CD14-positive monocyte (primary cell): ENCODE measurements at regions not wholly inside any gene's neighbourhood (a gene's known extent, or its start where the extent isn't known, plus 50 kb on each side); places are given as distances from the start of the nearest gene placed in this dataset.

ENCODE experiments used
- DNase-seq, 3 donors: peaks; one replicate each; pipeline ENCODE4 v3.0.0-alpha.2; 2011 to 2022
- H2AFZ ChIP-seq: 2 replicates; pipeline ENCODE4 v1.6.0; 2012; ENCODE audit warnings: mild to moderate bottlenecking, low read depth, low read length, inconsistent platforms; ENCODE audit not compliant: insufficient read depth, poor library complexity, severe bottlenecking
- H3K27ac ChIP-seq, 2 donors: 1 replicate in 1 of 2; 2 replicates in 1 of 2; pipeline ENCODE4 v1.5.1; 2012 to 2013; ENCODE audit warnings: low read length in 2 of 2, control low read depth in 1 of 2, inconsistent platforms in 1 of 2, low read depth in 1 of 2, mild to moderate bottlenecking in 1 of 2
- H3K27me3 ChIP-seq, 2 donors: one replicate each; pipeline versions ENCODE4 v1.6.0 to v1.6.1; 2011 to 2013; ENCODE audit warnings: low read length in 2 of 2; ENCODE audit not compliant: control insufficient read depth in 2 of 2, insufficient read depth in 2 of 2
- H3K36me3 ChIP-seq, 2 donors: replicated peaks in 1 of 2; 1 replicate in 1 of 2; 2 replicates in 1 of 2; pipeline versions ENCODE4 v1.5.1 to v1.6.1; 2012 to 2013; ENCODE audit warnings: low read length in 2 of 2, control low read depth in 1 of 2, inconsistent platforms in 1 of 2, mild to moderate bottlenecking in 1 of 2; ENCODE audit not compliant: insufficient read depth in 2 of 2, control insufficient read depth in 1 of 2
- H3K4me1 ChIP-seq, 2 donors: 1 replicate in 1 of 2; 2 replicates in 1 of 2; pipeline versions ENCODE4 v1.5.1 to v1.6.1; 2012 to 2013; ENCODE audit warnings: low read length in 2 of 2, control low read depth in 1 of 2, inconsistent platforms in 1 of 2, mild to moderate bottlenecking in 1 of 2, moderate library complexity in 1 of 2; ENCODE audit not compliant: insufficient read depth in 2 of 2, control insufficient read depth in 1 of 2
- H3K4me2 ChIP-seq: replicated peaks from 2 replicates; pipeline ENCODE3; 2012; ENCODE audit warnings: low read length, moderate library complexity, mild to moderate bottlenecking; ENCODE audit not compliant: poor library complexity, severe bottlenecking; ENCODE audit errors: extremely low read depth
- H3K4me3 ChIP-seq, 3 experiments: fragments of 200-600 bp in 1 of 3; sonication (generic) in 1 of 3; replicated peaks in 1 of 3; 1 replicate in 2 of 3; 2 replicates in 1 of 3; pipeline ENCODE4 v1.5.1; 2011 to 2013; ENCODE audit warnings: low read length in 3 of 3, mild to moderate bottlenecking in 3 of 3, control low read depth in 2 of 3, low read depth in 2 of 3, inconsistent platforms in 1 of 3, moderate library complexity in 1 of 3
- H3K79me2 ChIP-seq: 2 replicates; pipeline ENCODE4 v1.6.0; 2012; ENCODE audit warnings: mild to moderate bottlenecking, control low read depth, inconsistent platforms, low read length, moderate library complexity; ENCODE audit not compliant: insufficient read depth
- H3K9ac ChIP-seq: 2 replicates; pipeline ENCODE4 v1.6.0; 2017; ENCODE audit warnings: low read length, mild to moderate bottlenecking; ENCODE audit not compliant: insufficient read depth, poor library complexity, severe bottlenecking
- H3K9me3 ChIP-seq, 2 donors: replicated peaks in 1 of 2; 1 replicate in 1 of 2; 2 replicates in 1 of 2; pipeline versions ENCODE4 v1.5.1 to v1.6.1; 2012 to 2013; ENCODE audit warnings: low read length in 2 of 2, control low read depth in 1 of 2; ENCODE audit not compliant: control insufficient read depth in 1 of 2, insufficient read depth in 1 of 2
- H4K20me1 ChIP-seq: 2 replicates; pipeline ENCODE4 v1.6.0; 2012; ENCODE audit warnings: mild to moderate bottlenecking, low read length, control low read depth, moderate library complexity; ENCODE audit not compliant: insufficient read depth
- H3K27ac Mint-ChIP-seq, 7 donors: one replicate each; pipeline ENCODE4 v1.8.0; 2020; ENCODE audit warnings: mild to moderate bottlenecking in 7 of 7, mixed read lengths in 7 of 7, moderate library complexity in 6 of 7, inconsistent platforms in 2 of 7
- H3K27me3 Mint-ChIP-seq, 3 donors: one replicate each; pipeline ENCODE4 v1.8.0; 2021 to 2022; ENCODE audit warnings: low read depth in 3 of 3, mild to moderate bottlenecking in 3 of 3, mixed read lengths in 3 of 3, moderate library complexity in 3 of 3, inconsistent platforms in 1 of 3
- H3K36me3 Mint-ChIP-seq, 2 donors: one replicate each; pipeline ENCODE4 v1.8.0; 2020; ENCODE audit warnings: mixed read lengths in 2 of 2, inconsistent platforms in 1 of 2, mild to moderate bottlenecking in 1 of 2
- H3K4me1 Mint-ChIP-seq: one replicate; pipeline ENCODE4 v1.8.0; 2020; ENCODE audit warnings: mild to moderate bottlenecking, mixed read lengths
- H3K4me3 Mint-ChIP-seq, 2 donors: one replicate each; pipeline ENCODE4 v1.8.0; 2020; ENCODE audit warnings: mild to moderate bottlenecking in 2 of 2, mixed read lengths in 2 of 2, moderate library complexity in 1 of 2
- H3K9me3 Mint-ChIP-seq, 7 donors: one replicate each; pipeline ENCODE4 v1.8.0; 2020 to 2022; ENCODE audit warnings: mixed read lengths in 7 of 7, mild to moderate bottlenecking in 6 of 7, moderate library complexity in 6 of 7, inconsistent platforms in 2 of 7
- CTCF ChIP-seq: fragments of 200-600 bp; IDR thresholded peaks from one replicate; pipeline ENCODE4 v1.8.0; 2022; ENCODE audit warnings: antibody characterized with exemption, mild to moderate bottlenecking
- WGBS: methylation state at CpG from one replicate; pipeline ENCODE4 v1.1.5; 2013; ENCODE audit warnings: missing lambda C conversion rate; ENCODE audit not compliant: insufficient coverage; 5-methylcytosine and 5-hydroxymethylcytosine counted together
- intact Hi-C, 2 donors: fragments of 100-400 bp; cut with micrococcal nuclease; formaldehyde crosslinking; loops; one replicate each; pipeline versions ENCODE4 v1.15.0 to v1.15.1; 2023

- Histone ChIP-seq H3K9me3 (no peaks in the 10 kb centered on the region), H3K36me3 (no peaks in the 10 kb centered on the region), H3K4me2 (no peak overlapping the region), H3K79me2 (no peaks in the 10 kb centered on the region), H3K9ac (no peak overlapping the region), H3K4me1 (no peaks in the 10 kb centered on the region), H3K4me3 (no peak overlapping the region), H4K20me1 (no peaks in the 10 kb centered on the region), H3K27me3 (no peaks in the 10 kb centered on the region), H3K27ac (no peak overlapping the region), H2AFZ (no peak overlapping the region)
- Mint-ChIP-seq H3K4me3 (no peak overlapping the region), H3K9me3 (peaks cover 0 to 10% (median 4%) of the 10 kb centered on the region in 7 donors), H3K27ac (no peak overlapping the region), H3K36me3 (no peaks in the 10 kb centered on the region), H3K4me1 (no peaks in the 10 kb centered on the region), H3K27me3 (peaks cover 1 to 9% (median 4%) of the 10 kb centered on the region in 3 donors)
- no CpG with 5 or more reads among the region's 4 CpGs for WGBS
- DNase-seq = no peak
- intact Hi-C loops = no loop called here
- TF ChIP-seq CTCF = no peak
These were observed 50.4 kb upstream of the ZNF532 start for GRCh38 chr18:58814317-58814716.
